SK-N-SH (cell line): ENCODE measurements at regions not wholly inside any gene's neighbourhood (a gene's known extent, or its start where the extent isn't known, plus 50 kb on each side); places are given as distances from the start of the nearest gene placed in this dataset.

Experiments used
- CHD2 ChIP-seq: fragments of 150-350 bp; IDR thresholded peaks from 2 replicates; pipeline ENCODE4 v1.6.1; 2018; ENCODE audit warnings: low read length; ENCODE audit not compliant: partially characterized antibody
- NFIC ChIP-seq: IDR thresholded peaks from 2 replicates; pipeline ENCODE4 v1.4.0; 2012; ENCODE audit warnings: borderline replicate concordance
- SIN3A ChIP-seq: IDR thresholded peaks from 2 replicates; pipeline ENCODE4 v1.6.1; 2012; ENCODE audit warnings: low read depth, mild to moderate bottlenecking, low read length, moderate library complexity, borderline replicate concordance
- TF ChIP-seq, protein P1 (sequence below): IDR thresholded peaks from 2 replicates; pipeline ENCODE4 v1.4.0; 2012; ENCODE audit warnings: low read depth
- TF ChIP-seq, protein P2 (sequence below): IDR thresholded peaks from 2 replicates; pipeline ENCODE4 v1.6.1; 2012; ENCODE audit warnings: mild to moderate bottlenecking, low read depth, low read length, moderate library complexity

- TF ChIP-seq SIN3A (no peak), NFIC (no peak), CHD2 (no peak)
- TF ChIP-seq, protein P1, sequence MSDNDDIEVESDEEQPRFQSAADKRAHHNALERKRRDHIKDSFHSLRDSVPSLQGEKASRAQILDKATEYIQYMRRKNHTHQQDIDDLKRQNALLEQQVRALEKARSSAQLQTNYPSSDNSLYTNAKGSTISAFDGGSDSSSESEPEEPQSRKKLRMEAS, result no peak
- TF ChIP-seq, protein P2, sequence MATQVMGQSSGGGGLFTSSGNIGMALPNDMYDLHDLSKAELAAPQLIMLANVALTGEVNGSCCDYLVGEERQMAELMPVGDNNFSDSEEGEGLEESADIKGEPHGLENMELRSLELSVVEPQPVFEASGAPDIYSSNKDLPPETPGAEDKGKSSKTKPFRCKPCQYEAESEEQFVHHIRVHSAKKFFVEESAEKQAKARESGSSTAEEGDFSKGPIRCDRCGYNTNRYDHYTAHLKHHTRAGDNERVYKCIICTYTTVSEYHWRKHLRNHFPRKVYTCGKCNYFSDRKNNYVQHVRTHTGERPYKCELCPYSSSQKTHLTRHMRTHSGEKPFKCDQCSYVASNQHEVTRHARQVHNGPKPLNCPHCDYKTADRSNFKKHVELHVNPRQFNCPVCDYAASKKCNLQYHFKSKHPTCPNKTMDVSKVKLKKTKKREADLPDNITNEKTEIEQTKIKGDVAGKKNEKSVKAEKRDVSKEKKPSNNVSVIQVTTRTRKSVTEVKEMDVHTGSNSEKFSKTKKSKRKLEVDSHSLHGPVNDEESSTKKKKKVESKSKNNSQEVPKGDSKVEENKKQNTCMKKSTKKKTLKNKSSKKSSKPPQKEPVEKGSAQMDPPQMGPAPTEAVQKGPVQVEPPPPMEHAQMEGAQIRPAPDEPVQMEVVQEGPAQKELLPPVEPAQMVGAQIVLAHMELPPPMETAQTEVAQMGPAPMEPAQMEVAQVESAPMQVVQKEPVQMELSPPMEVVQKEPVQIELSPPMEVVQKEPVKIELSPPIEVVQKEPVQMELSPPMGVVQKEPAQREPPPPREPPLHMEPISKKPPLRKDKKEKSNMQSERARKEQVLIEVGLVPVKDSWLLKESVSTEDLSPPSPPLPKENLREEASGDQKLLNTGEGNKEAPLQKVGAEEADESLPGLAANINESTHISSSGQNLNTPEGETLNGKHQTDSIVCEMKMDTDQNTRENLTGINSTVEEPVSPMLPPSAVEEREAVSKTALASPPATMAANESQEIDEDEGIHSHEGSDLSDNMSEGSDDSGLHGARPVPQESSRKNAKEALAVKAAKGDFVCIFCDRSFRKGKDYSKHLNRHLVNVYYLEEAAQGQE, result no peak
Measured at GRCh38 chr14:71229875-71230274, 322.6 kb downstream of the PCNX1 start.
